SK-N-MC (cell line): ENCODE measurements at regions not wholly inside any gene's neighbourhood (a gene's known extent, or its start where the extent isn't known, plus 50 kb on each side); places are given as distances from the start of the nearest gene placed in this dataset.

Source experiments
- EZH2 ChIP-seq: fragments of 200-600 bp; sonication (generic); IDR thresholded peaks from one replicate; pipeline ENCODE4 v1.6.1; 2017; ENCODE audit warnings: antibody characterized with exemption
- FOXP2 ChIP-seq: optimal IDR thresholded peaks from 2 replicates; pipeline ENCODE3; 2011; ENCODE audit warnings: mild to moderate bottlenecking, moderate library complexity; ENCODE audit not compliant: insufficient read depth; ENCODE audit errors: extremely low read length, control extremely low read depth
- POLR2AphosphoS5 ChIP-seq: IDR thresholded peaks from 2 replicates; pipeline ENCODE4 v1.6.1; 2012; ENCODE audit warnings: mild to moderate bottlenecking, low read depth, low read length, borderline replicate concordance

GRCh38 chr15:66981771-66982170 lies 83.6 kb upstream of the SMAD3 start:
- TF ChIP-seq EZH2 (no peak), POLR2AphosphoS5 (no peak), FOXP2 (no peak)
